SK-N-SH (cell line): ENCODE measurements at regions not wholly inside any gene's neighbourhood (a gene's known extent, or its start where the extent isn't known, plus 50 kb on each side); places are given as distances from the start of the nearest gene placed in this dataset.

ENCODE experiments used
- CTCF ChIP-seq: fragments of 200-600 bp; sonication (generic); IDR thresholded peaks from 2 replicates; pipeline ENCODE4 v1.6.1; 2017; ENCODE audit warnings: antibody characterized with exemption, mild to moderate bottlenecking, moderate library complexity
- EZH2phosphoT487 ChIP-seq: fragments of 200-600 bp; sonication (generic); IDR thresholded peaks from 2 replicates; pipeline ENCODE4 v1.6.1; 2017; ENCODE audit warnings: low read depth, mixed run types, mild to moderate bottlenecking, antibody characterized with exemption, moderate library complexity, borderline replicate concordance
- MAX ChIP-seq: IDR thresholded peaks from 2 replicates; pipeline ENCODE4 v1.4.0; 2012; ENCODE audit warnings: low read depth
- NRF1 ChIP-seq: IDR thresholded peaks from 2 replicates; pipeline ENCODE4 v1.6.1; 2012; ENCODE audit warnings: low read depth, mild to moderate bottlenecking, low read length
- RFX5 ChIP-seq: IDR thresholded peaks from 2 replicates; pipeline ENCODE4 v1.6.1; 2012; ENCODE audit warnings: mild to moderate bottlenecking, improper control_type of control experiment, low read length
- TAF1 ChIP-seq: IDR thresholded peaks from 2 replicates; pipeline ENCODE4 v1.6.1; 2012; ENCODE audit warnings: low read depth, mild to moderate bottlenecking, low read length, moderate library complexity, borderline replicate concordance

GRCh38 chr5:22970956-22971618 lies 117.9 kb upstream of the CDH12 start:
- TF ChIP-seq CTCF, result no peak
- no peak for TF ChIP-seq NRF1
- TF ChIP-seq EZH2phosphoT487, result no peak
- no peak for TF ChIP-seq MAX
- no peak for TF ChIP-seq RFX5
- TF ChIP-seq TAF1, result no peak
